Ishikawa (cell line): ENCODE measurements at regions not wholly inside any gene's neighbourhood (a gene's known extent, or its start where the extent isn't known, plus 50 kb on each side); places are given as distances from the start of the nearest gene placed in this dataset.

Experiments used
- CEBPB ChIP-seq: IDR thresholded peaks from 2 replicates; pipeline ENCODE4 v1.6.1; 2012
- CREB1 ChIP-seq: IDR thresholded peaks from 2 replicates; pipeline ENCODE4 v1.6.1; 2012; ENCODE audit warnings: low read depth
- EGR1 ChIP-seq: IDR thresholded peaks from 2 replicates; pipeline ENCODE4 v1.6.1; 2012
- EP300 ChIP-seq: IDR thresholded peaks from 2 replicates; pipeline ENCODE4 v1.6.1; 2012; ENCODE audit warnings: borderline replicate concordance
- FOXM1 ChIP-seq: IDR thresholded peaks from 2 replicates; pipeline ENCODE4 v1.6.1; 2012; ENCODE audit warnings: low read depth, borderline replicate concordance
- NFIC ChIP-seq: IDR thresholded peaks from 2 replicates; pipeline ENCODE4 v1.6.1; 2012
- RAD21 ChIP-seq: IDR thresholded peaks from 2 replicates; pipeline ENCODE4 v1.6.1; 2012; ENCODE audit warnings: low read depth
- TAF1 ChIP-seq: IDR thresholded peaks from 2 replicates; pipeline ENCODE4 v1.6.1; 2012; ENCODE audit warnings: low read depth, mild to moderate bottlenecking
- TCF12 ChIP-seq: IDR thresholded peaks from 2 replicates; pipeline ENCODE4 v1.6.1; 2012; ENCODE audit warnings: low read depth
- TEAD4 ChIP-seq: IDR thresholded peaks from 2 replicates; pipeline ENCODE4 v1.6.1; 2012
- YY1 ChIP-seq: IDR thresholded peaks from 2 replicates; pipeline ENCODE4 v1.6.1; 2012; ENCODE audit warnings: low read depth
- ZBTB7A ChIP-seq: IDR thresholded peaks from 2 replicates; pipeline ENCODE4 v1.6.1; 2012; ENCODE audit warnings: low read depth
- TF ChIP-seq, protein P1 (sequence below): IDR thresholded peaks from 2 replicates; pipeline ENCODE4 v1.6.1; 2012
- TF ChIP-seq, protein P2 (sequence below): IDR thresholded peaks from 2 replicates; pipeline ENCODE4 v1.6.1; 2012; ENCODE audit warnings: low read depth, mild to moderate bottlenecking
- TF ChIP-seq, protein P3 (sequence below): IDR thresholded peaks from 2 replicates; pipeline ENCODE4 v1.6.1; 2012

DNA sequence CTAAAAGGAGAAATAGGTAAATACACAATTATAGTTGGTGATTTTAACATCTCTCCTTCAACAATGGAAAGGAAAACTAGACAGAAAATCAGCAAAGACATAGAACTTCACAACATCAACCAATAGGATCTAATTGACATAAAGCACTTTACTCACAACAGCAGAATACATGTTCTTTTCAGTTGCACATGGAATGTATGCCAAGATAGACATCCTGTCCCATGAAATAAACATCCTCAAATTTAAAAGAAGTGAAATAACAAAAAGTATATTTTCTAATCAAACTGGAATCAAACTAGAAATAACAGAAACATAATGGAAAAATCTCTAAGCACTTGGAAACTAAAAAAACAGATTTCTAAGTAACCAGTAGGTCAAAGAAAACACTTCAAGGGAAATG lies 296.2 kb upstream of the RGS6 start:
- TF ChIP-seq EGR1 (no peak), ZBTB7A (no peak), CREB1 (no peak), YY1 (no peak), TEAD4 (no peak), RAD21 (no peak), NFIC (no peak), FOXM1 (no peak), TAF1 (no peak), CEBPB (no peak), TCF12 (no peak), EP300 (no peak)
- TF ChIP-seq, protein P1, sequence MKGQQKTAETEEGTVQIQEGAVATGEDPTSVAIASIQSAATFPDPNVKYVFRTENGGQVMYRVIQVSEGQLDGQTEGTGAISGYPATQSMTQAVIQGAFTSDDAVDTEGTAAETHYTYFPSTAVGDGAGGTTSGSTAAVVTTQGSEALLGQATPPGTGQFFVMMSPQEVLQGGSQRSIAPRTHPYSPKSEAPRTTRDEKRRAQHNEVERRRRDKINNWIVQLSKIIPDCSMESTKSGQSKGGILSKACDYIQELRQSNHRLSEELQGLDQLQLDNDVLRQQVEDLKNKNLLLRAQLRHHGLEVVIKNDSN, result no peak
- TF ChIP-seq, protein P2, sequence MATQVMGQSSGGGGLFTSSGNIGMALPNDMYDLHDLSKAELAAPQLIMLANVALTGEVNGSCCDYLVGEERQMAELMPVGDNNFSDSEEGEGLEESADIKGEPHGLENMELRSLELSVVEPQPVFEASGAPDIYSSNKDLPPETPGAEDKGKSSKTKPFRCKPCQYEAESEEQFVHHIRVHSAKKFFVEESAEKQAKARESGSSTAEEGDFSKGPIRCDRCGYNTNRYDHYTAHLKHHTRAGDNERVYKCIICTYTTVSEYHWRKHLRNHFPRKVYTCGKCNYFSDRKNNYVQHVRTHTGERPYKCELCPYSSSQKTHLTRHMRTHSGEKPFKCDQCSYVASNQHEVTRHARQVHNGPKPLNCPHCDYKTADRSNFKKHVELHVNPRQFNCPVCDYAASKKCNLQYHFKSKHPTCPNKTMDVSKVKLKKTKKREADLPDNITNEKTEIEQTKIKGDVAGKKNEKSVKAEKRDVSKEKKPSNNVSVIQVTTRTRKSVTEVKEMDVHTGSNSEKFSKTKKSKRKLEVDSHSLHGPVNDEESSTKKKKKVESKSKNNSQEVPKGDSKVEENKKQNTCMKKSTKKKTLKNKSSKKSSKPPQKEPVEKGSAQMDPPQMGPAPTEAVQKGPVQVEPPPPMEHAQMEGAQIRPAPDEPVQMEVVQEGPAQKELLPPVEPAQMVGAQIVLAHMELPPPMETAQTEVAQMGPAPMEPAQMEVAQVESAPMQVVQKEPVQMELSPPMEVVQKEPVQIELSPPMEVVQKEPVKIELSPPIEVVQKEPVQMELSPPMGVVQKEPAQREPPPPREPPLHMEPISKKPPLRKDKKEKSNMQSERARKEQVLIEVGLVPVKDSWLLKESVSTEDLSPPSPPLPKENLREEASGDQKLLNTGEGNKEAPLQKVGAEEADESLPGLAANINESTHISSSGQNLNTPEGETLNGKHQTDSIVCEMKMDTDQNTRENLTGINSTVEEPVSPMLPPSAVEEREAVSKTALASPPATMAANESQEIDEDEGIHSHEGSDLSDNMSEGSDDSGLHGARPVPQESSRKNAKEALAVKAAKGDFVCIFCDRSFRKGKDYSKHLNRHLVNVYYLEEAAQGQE, result no peak
- TF ChIP-seq, protein P3, sequence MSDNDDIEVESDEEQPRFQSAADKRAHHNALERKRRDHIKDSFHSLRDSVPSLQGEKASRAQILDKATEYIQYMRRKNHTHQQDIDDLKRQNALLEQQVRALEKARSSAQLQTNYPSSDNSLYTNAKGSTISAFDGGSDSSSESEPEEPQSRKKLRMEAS, result no peak

DNA sequence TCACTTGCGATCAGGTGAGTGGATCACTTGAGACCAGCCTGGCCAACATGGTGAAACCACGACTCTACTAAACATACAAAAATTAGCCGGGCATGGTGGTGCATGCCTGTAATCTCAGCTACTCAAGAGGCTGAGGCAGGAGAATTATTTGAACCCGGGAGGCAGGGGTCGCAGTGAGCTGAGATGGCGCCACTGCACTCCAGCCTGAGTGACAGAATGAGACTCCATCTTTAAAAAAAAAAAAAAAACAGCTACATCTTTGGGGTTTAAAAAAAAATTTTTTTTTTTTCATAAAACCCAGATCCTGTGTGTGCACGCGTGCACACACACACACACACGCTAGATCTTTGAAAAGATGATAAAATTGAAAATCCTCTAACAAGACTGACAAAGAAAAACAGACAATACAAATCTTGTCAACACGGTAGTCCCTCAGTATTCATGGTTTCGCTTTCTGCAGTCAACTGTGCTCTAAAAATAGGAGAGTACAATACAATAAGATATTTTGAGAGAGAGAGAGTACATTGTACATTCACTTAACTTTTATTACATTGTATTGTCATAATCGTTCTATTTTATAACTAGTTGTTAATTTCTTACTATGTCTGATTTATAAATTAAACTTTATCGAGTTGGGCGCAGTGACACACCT lies 295.3 kb upstream of the RGS6 start:
- TF ChIP-seq, protein P1, result no peak
- TF ChIP-seq TEAD4 (no peak), RAD21 (no peak), CREB1 (no peak), CEBPB (no peak), YY1 (no peak), NFIC (no peak), EGR1 (no peak), TAF1 (no peak), TCF12 (no peak), ZBTB7A (no peak), FOXM1 (no peak), EP300 (no peak)
- TF ChIP-seq, protein P2, result no peak
- TF ChIP-seq, protein P3, result no peak

DNA sequence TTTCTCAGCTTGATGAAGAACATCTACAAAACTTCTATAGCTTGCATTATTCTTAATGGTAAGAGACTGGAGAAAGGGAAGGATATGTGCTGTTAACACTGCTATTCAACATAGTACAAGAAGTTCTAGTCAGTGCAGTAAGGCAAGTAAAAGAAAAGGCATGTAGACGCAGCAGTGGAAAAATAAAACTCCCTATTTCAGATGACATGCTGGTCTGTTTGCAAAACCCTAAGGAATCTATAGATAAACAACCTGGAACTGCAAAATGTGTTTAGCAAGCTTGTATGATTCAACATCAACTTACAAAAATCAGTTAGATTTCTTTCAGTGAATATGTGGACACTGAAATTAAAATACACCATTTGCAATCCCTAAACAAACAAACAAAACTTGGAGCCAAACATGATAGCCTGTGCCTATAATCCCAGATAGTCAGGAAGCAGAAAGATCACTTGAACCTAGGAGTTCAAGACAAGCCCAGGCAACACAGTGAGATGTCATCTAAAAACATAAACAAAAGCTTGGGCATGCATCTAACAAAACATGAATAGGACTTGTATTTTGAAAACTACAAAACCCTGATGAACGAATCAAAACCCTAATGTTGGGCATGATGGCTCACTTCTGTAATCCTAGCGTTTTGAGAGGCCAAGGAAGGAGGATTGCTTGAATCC lies 293.6 kb upstream of the RGS6 start:
- TF ChIP-seq CREB1 (no peak), CEBPB (no peak), NFIC (no peak), EP300 (no peak)

DNA sequence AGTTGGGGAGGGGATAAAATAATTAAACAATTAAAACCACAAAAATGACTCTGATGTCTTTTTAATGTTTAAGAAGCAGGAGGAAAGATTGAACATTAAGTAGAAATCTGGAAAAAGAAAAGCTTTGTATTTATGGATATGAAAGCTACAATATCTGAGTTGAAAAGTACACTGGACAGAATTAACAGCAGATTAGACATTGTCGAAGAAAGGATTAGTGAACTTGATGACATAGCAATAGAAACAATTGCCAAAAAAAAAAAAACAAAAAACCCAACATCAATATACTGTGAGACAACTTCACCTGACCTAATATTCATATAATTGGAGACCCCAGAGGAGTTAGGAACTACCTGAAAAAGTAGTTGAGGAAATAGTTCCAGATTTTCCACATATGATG lies 289.5 kb upstream of the RGS6 start:
- TF ChIP-seq NFIC, result no peak
- TF ChIP-seq TCF12, result no peak
- TF ChIP-seq, protein P2, result no peak
- TF ChIP-seq CEBPB, result no peak
- TF ChIP-seq EGR1, result no peak
- TF ChIP-seq, protein P1, result no peak
- TF ChIP-seq RAD21, result no peak
